ENCODE measurements at regions not wholly inside any gene's neighbourhood (a gene's known extent, or its start where the extent isn't known, plus 50 kb on each side); places are given as distances from the start of the nearest gene placed in this dataset.
A peak's percentile ranks its signal among the peaks of the same experiment; 100 is the strongest.

GRCh38 chr21:28216976-28217523, 775.6 kb downstream of the LTN1 start:
- Histone ChIP-seq H3K4me1 (ENCODE audit: control insufficient read depth, extremely low read depth, insufficient read depth, low read length) (peaks cover 12% of the 10 kb centered on the region), H4K20me1 (ENCODE audit: control insufficient read depth, extremely low read depth, insufficient read depth, low read length) (no peaks in the 10 kb centered on the region), H3K4me2 (ENCODE audit: control insufficient read depth, extremely low read depth, insufficient read depth, low read depth, low read length) (no peak overlapping the region), H3K36me3 (ENCODE audit: control insufficient read depth in 2 of 2, extremely low read depth in 1 of 2, insufficient read depth in 2 of 2, low read length in 2 of 2) (no peaks in the 10 kb centered on the region), H3K9me3 (ENCODE audit: control insufficient read depth, low read depth, low read length) (no peaks in the 10 kb centered on the region), H3K27me3 (ENCODE audit: control insufficient read depth, extremely low read depth, insufficient read depth, low read length) (no peaks in the 10 kb centered on the region), H3K4me3 (ENCODE audit: control insufficient read depth in 2 of 3, extremely low read depth in 1 of 3, insufficient read depth in 2 of 3, low read depth in 1 of 3, low read length in 3 of 3) (no peak overlapping the region), H3K9ac (ENCODE audit: control insufficient read depth, extremely low read depth, insufficient read depth, low read length) (no peak overlapping the region), H3K79me2 (ENCODE audit: control insufficient read depth, insufficient read depth, low read length) (no peaks in the 10 kb centered on the region), H2AFZ (ENCODE audit: control insufficient read depth, low read length) (no peak overlapping the region), H3K9me1 (ENCODE audit: control insufficient read depth, extremely low read depth, insufficient read depth, low read length) (no peaks in the 10 kb centered on the region), H3K27ac (ENCODE audit: control insufficient read depth, insufficient read depth, low read length) (no peak overlapping the region)
- dilution Hi-C loops (cut with MboI; ENCODE audit: extremely low pct_ligation_motif_present, low sequenced_read_pairs): no loop called here
- FAIRE-seq (no peak), DNase-seq (ENCODE audit: low read depth, low spot score) (no peak)
- no peak for TF ChIP-seq EZH2 (IDR thresholded peaks at IDR 0.05; ENCODE audit: low read length)
- TF ChIP-seq CTCF (optimal IDR thresholded peaks at IDR 0.05 in 1 of 3, IDR thresholded peaks at IDR 0.05 in 1 of 3, conservative IDR thresholded peaks at IDR 0.05 in 1 of 3; ENCODE audit: extremely low read depth in 1 of 3, insufficient read depth in 2 of 3, low read length in 3 of 3): no peak

GRCh38 chr21:28215214-28215954, 777.3 kb downstream of the LTN1 start:
- Histone ChIP-seq H3K27me3 (ENCODE audit: control insufficient read depth, extremely low read depth, insufficient read depth, low read length) (no peaks in the 10 kb centered on the region), H3K9me3 (ENCODE audit: control insufficient read depth, low read depth, low read length) (no peaks in the 10 kb centered on the region), H3K4me2 (ENCODE audit: control insufficient read depth, extremely low read depth, insufficient read depth, low read depth, low read length) (no peak overlapping the region), H4K20me1 (ENCODE audit: control insufficient read depth, extremely low read depth, insufficient read depth, low read length) (no peaks in the 10 kb centered on the region), H3K9me1 (ENCODE audit: control insufficient read depth, extremely low read depth, insufficient read depth, low read length) (no peaks in the 10 kb centered on the region), H3K79me2 (ENCODE audit: control insufficient read depth, insufficient read depth, low read length) (no peaks in the 10 kb centered on the region), H2AFZ (ENCODE audit: control insufficient read depth, low read length) (no peak overlapping the region), H3K4me1 (ENCODE audit: control insufficient read depth, extremely low read depth, insufficient read depth, low read length) (peaks cover 12% of the 10 kb centered on the region), H3K4me3 (ENCODE audit: control insufficient read depth in 2 of 3, extremely low read depth in 1 of 3, insufficient read depth in 2 of 3, low read depth in 1 of 3, low read length in 3 of 3) (no peak overlapping the region), H3K27ac (ENCODE audit: control insufficient read depth, insufficient read depth, low read length) (peak overlapping the region; percentile 11), H3K9ac (ENCODE audit: control insufficient read depth, extremely low read depth, insufficient read depth, low read length) (no peak overlapping the region), H3K36me3 (ENCODE audit: control insufficient read depth in 2 of 2, extremely low read depth in 1 of 2, insufficient read depth in 2 of 2, low read length in 2 of 2) (no peaks in the 10 kb centered on the region)
- TF ChIP-seq EZH2 (IDR thresholded peaks at IDR 0.05; ENCODE audit: low read length) (no peak), CTCF (optimal IDR thresholded peaks at IDR 0.05 in 1 of 3, IDR thresholded peaks at IDR 0.05 in 1 of 3, conservative IDR thresholded peaks at IDR 0.05 in 1 of 3; ENCODE audit: extremely low read depth in 1 of 3, insufficient read depth in 2 of 3, low read length in 3 of 3) (no peak)
- dilution Hi-C loops (cut with MboI; ENCODE audit: extremely low pct_ligation_motif_present, low sequenced_read_pairs): no loop called here
- peak; percentile 95 for FAIRE-seq
- peak; percentile 54 for DNase-seq (ENCODE audit: low read depth, low spot score)
